CD4-positive, CD25-positive, alpha-beta regulatory T cell (primary cell): ENCODE measurements at regions not wholly inside any gene's neighbourhood (a gene's known extent, or its start where the extent isn't known, plus 50 kb on each side); places are given as distances from the start of the nearest gene placed in this dataset.
"Not testable (repeated sequence)": the region's sequence is repeated elsewhere in the genome, so short reads cannot be mapped to it uniquely, and the experiment has no call there.

Source experiments
- ATAC-seq, 2 donors: fragments of 150-1000 bp; cut with Tn5 transposase; one replicate each; pipeline ENCODE4 v1.10.0; 2021; ENCODE audit warnings: low read depth in 2 of 2, moderate number of reproducible peaks in 2 of 2, moderate library complexity in 1 of 2
- DNase-seq, 3 donors: peaks; one replicate each; pipeline versions ENCODE4 v3.0.0 to v3.0.0-alpha.2; 2012 to 2022; ENCODE audit warnings: mixed read lengths in 1 of 3
- H3K27ac ChIP-seq: one replicate; pipeline ENCODE4 v1.7.0; 2013; ENCODE audit warnings: mild to moderate bottlenecking, low read length; ENCODE audit not compliant: insufficient read depth, poor library complexity, severe bottlenecking
- H3K27me3 ChIP-seq: one replicate; pipeline ENCODE4 v1.7.0; 2013; ENCODE audit warnings: low read length; ENCODE audit not compliant: control insufficient read depth, insufficient read depth
- H3K36me3 ChIP-seq: one replicate; pipeline ENCODE4 v1.7.0; 2013; ENCODE audit warnings: mild to moderate bottlenecking, low read length, moderate library complexity; ENCODE audit not compliant: control insufficient read depth, insufficient read depth
- H3K4me1 ChIP-seq: 2 replicates; pipeline ENCODE4 v1.7.0; 2013; ENCODE audit warnings: mild to moderate bottlenecking, low read length; ENCODE audit not compliant: insufficient read depth, control insufficient read depth, poor library complexity, severe bottlenecking
- H3K4me3 ChIP-seq: one replicate; pipeline ENCODE4 v1.7.0; 2013; ENCODE audit warnings: low read depth, mild to moderate bottlenecking, low read length, moderate library complexity
- H3K9me3 ChIP-seq, 2 experiments: 1 replicate in 1 of 2; 2 replicates in 1 of 2; pipeline ENCODE4 v1.7.0; 2013; ENCODE audit warnings: low read length in 2 of 2, mild to moderate bottlenecking in 1 of 2, moderate library complexity in 1 of 2; ENCODE audit not compliant: control insufficient read depth in 2 of 2
- H3K27ac Mint-ChIP-seq, 3 donors: one replicate each; pipeline ENCODE4 v1.8.0; 2020 to 2022; ENCODE audit warnings: mild to moderate bottlenecking in 3 of 3, mixed read lengths in 3 of 3, moderate library complexity in 2 of 3
- H3K27me3 Mint-ChIP-seq: one replicate; pipeline ENCODE4 v1.8.0; 2022; ENCODE audit warnings: mild to moderate bottlenecking, mixed read lengths
- H3K36me3 Mint-ChIP-seq: one replicate; pipeline ENCODE4 v1.8.0; 2020; ENCODE audit warnings: mixed read lengths
- H3K4me1 Mint-ChIP-seq, 4 donors: one replicate each; pipeline ENCODE4 v1.8.0; 2020 to 2022; ENCODE audit warnings: mixed read lengths in 4 of 4, mild to moderate bottlenecking in 1 of 4
- H3K4me3 Mint-ChIP-seq, 4 donors: one replicate each; pipeline ENCODE4 v1.8.0; 2020 to 2022; ENCODE audit warnings: mild to moderate bottlenecking in 4 of 4, mixed read lengths in 4 of 4, moderate library complexity in 3 of 4
- H3K9me3 Mint-ChIP-seq, 7 donors: one replicate each; pipeline ENCODE4 v1.8.0; 2020 to 2022; ENCODE audit warnings: mixed read lengths in 7 of 7, mild to moderate bottlenecking in 3 of 7, moderate library complexity in 2 of 7

- no peaks in the 10 kb centered on the region for H3K27me3 ChIP-seq
- H3K27ac ChIP-seq, result no peak overlapping the region
- Mint-ChIP-seq H3K27ac (no peak overlapping the region), H3K4me1 (no peaks in the 10 kb centered on the region), H3K9me3 (no peaks in the 10 kb centered on the region), H3K4me3 (no peak overlapping the region), H3K36me3 (no peaks in the 10 kb centered on the region), H3K27me3 (peaks cover 5% of the 10 kb centered on the region)
- DNase-seq, result no peak
- no peaks in the 10 kb centered on the region for H3K36me3 ChIP-seq
- no peaks in the 10 kb centered on the region for H3K4me1 ChIP-seq
- no peaks in the 10 kb centered on the region for H3K9me3 ChIP-seq
- no peak overlapping the region for H3K4me3 ChIP-seq
- ATAC-seq, result no peak
These were observed 144.8 kb upstream of the SLC35F3 start for GRCh38 chr1:233759665-233760064.

- H3K27ac ChIP-seq, H3K27ac Mint-ChIP-seq, ATAC-seq, H3K27me3 Mint-ChIP-seq, H3K36me3 Mint-ChIP-seq, H3K4me3 ChIP-seq, H3K27me3 ChIP-seq, H3K4me1 Mint-ChIP-seq, H3K9me3 ChIP-seq, H3K9me3 Mint-ChIP-seq, H3K4me1 ChIP-seq, DNase-seq, H3K36me3 ChIP-seq, H3K4me3 Mint-ChIP-seq: not testable (repeated sequence)
These were observed 140.2 kb upstream of the SLC35F3 start for GRCh38 chr1:233764304-233764703.

- Mint-ChIP-seq H3K27me3 (peaks cover 8% of the 10 kb centered on the region), H3K4me3 (no peak overlapping the region), H3K4me1 (no peaks in the 10 kb centered on the region), H3K9me3 (peaks cover 0 to 6% (median 2%) of the 10 kb centered on the region in 7 donors), H3K36me3 (no peaks in the 10 kb centered on the region), H3K27ac (no peak overlapping the region)
- DNase-seq, result no peak
- Histone ChIP-seq H3K9me3 (peaks cover 0 to 5% of the 10 kb centered on the region in 2 experiments), H3K4me3 (no peak overlapping the region), H3K27ac (no peak overlapping the region), H3K36me3 (no peaks in the 10 kb centered on the region), H3K4me1 (no peaks in the 10 kb centered on the region), H3K27me3 (peaks cover 1% of the 10 kb centered on the region)
- no peak for ATAC-seq
These were observed 126.9 kb upstream of the SLC35F3 start for GRCh38 chr1:233777566-233777965.

GRCh38 chr1:233780049-233780448 is 124.4 kb upstream of the SLC35F3 start:
- Histone ChIP-seq H3K9me3 (peaks cover 0 to 5% of the 10 kb centered on the region in 2 experiments), H3K4me1 (no peaks in the 10 kb centered on the region), H3K27ac (no peak overlapping the region), H3K27me3 (peaks cover 1% of the 10 kb centered on the region), H3K36me3 (no peaks in the 10 kb centered on the region), H3K4me3 (no peak overlapping the region)
- Mint-ChIP-seq H3K4me3 (no peak overlapping the region), H3K36me3 (no peaks in the 10 kb centered on the region), H3K9me3 (peaks cover 0 to 5% (median 2%) of the 10 kb centered on the region in 7 donors), H3K27ac (no peak overlapping the region), H3K4me1 (no peaks in the 10 kb centered on the region), H3K27me3 (peaks cover 13% of the 10 kb centered on the region)
- ATAC-seq (no peak), DNase-seq (no peak)

GRCh38 chr1:233782937-233783586 is 121.4 kb upstream of the SLC35F3 start:
- H3K27me3 ChIP-seq, result no peaks in the 10 kb centered on the region
- H3K27ac Mint-ChIP-seq, result no peak overlapping the region
- H3K27me3 Mint-ChIP-seq, result peaks cover 5% of the 10 kb centered on the region
- H3K4me3 ChIP-seq, result no peak overlapping the region
- H3K4me1 Mint-ChIP-seq, result no peaks in the 10 kb centered on the region
- ATAC-seq (no peak), DNase-seq (no peak)
- no peak overlapping the region for H3K27ac ChIP-seq
- H3K4me3 Mint-ChIP-seq, result no peak overlapping the region
- peaks cover 0 to 5% of the 10 kb centered on the region in 2 experiments for H3K9me3 ChIP-seq
- peaks cover 0 to 5% (median 1%) of the 10 kb centered on the region in 7 donors for H3K9me3 Mint-ChIP-seq
- no peaks in the 10 kb centered on the region for H3K36me3 Mint-ChIP-seq
- H3K36me3 ChIP-seq, result no peaks in the 10 kb centered on the region
- H3K4me1 ChIP-seq, result no peaks in the 10 kb centered on the region

- DNase-seq, result no peak
- no peaks in the 10 kb centered on the region for H3K4me1 Mint-ChIP-seq
These were observed 116.9 kb upstream of the SLC35F3 start for GRCh38 chr1:233787599-233787998.

GRCh38 chr1:233788687-233789086 is 115.8 kb upstream of the SLC35F3 start:
- Mint-ChIP-seq H3K4me3 (no peak overlapping the region), H3K4me1 (no peaks in the 10 kb centered on the region), H3K27ac (no peak overlapping the region), H3K27me3 (peaks cover 7% of the 10 kb centered on the region), H3K9me3 (peaks cover 0 to 2% (median 0%) of the 10 kb centered on the region in 7 donors), H3K36me3 (no peaks in the 10 kb centered on the region)
- H3K27ac ChIP-seq, result no peak overlapping the region
- ATAC-seq (no peak), DNase-seq (no peak)
- H3K9me3 ChIP-seq, result no peaks in the 10 kb centered on the region
- H3K4me1 ChIP-seq, result no peaks in the 10 kb centered on the region
- no peaks in the 10 kb centered on the region for H3K27me3 ChIP-seq
- no peak overlapping the region for H3K4me3 ChIP-seq
- no peaks in the 10 kb centered on the region for H3K36me3 ChIP-seq

More at GRCh38 chr1:233787599-233787998, 116.9 kb upstream of the SLC35F3 start:
- Mint-ChIP-seq H3K4me3 (no peak overlapping the region), H3K36me3 (no peaks in the 10 kb centered on the region), H3K27me3 (peaks cover 9% of the 10 kb centered on the region), H3K9me3 (peaks cover 0 to 2% (median 0%) of the 10 kb centered on the region in 7 donors), H3K27ac (no peak overlapping the region)
- no peaks in the 10 kb centered on the region for H3K27me3 ChIP-seq
- no peaks in the 10 kb centered on the region for H3K4me1 ChIP-seq
- no peak overlapping the region for H3K4me3 ChIP-seq
- no peaks in the 10 kb centered on the region for H3K36me3 ChIP-seq
- H3K9me3 ChIP-seq, result no peaks in the 10 kb centered on the region
- H3K27ac ChIP-seq, result no peak overlapping the region
- no peak for ATAC-seq

- H3K36me3 ChIP-seq, result no peaks in the 10 kb centered on the region
- no peaks in the 10 kb centered on the region for H3K4me1 Mint-ChIP-seq
- H3K36me3 Mint-ChIP-seq, result no peaks in the 10 kb centered on the region
- H3K27ac ChIP-seq, result no peak overlapping the region
- H3K27me3 ChIP-seq, result no peaks in the 10 kb centered on the region
- H3K9me3 ChIP-seq, result no peaks in the 10 kb centered on the region
- no peak for ATAC-seq
- H3K27ac Mint-ChIP-seq, result no peak overlapping the region
- H3K4me1 ChIP-seq, result no peaks in the 10 kb centered on the region
- no peak overlapping the region for H3K4me3 ChIP-seq
- H3K9me3 Mint-ChIP-seq, result peaks cover 0 to 2% (median 0%) of the 10 kb centered on the region in 7 donors
- peaks cover 4% of the 10 kb centered on the region for H3K27me3 Mint-ChIP-seq
- no peak for DNase-seq
- no peak overlapping the region for H3K4me3 Mint-ChIP-seq
These were observed 114.4 kb upstream of the SLC35F3 start for GRCh38 chr1:233790121-233790520.
